Kidney epithelial cell (primary cell): ENCODE measurements at regions not wholly inside any gene's neighbourhood (a gene's known extent, or its start where the extent isn't known, plus 50 kb on each side); places are given as distances from the start of the nearest gene placed in this dataset.

Experiments
- DNase-seq: peaks from one replicate; pipeline ENCODE4 v3.0.0-alpha.2; 2010; ENCODE audit warnings: low read depth
- H3K27me3 ChIP-seq: 2 replicates; pipeline ENCODE4 v1.6.0; 2011; ENCODE audit warnings: low read length; ENCODE audit not compliant: control insufficient read depth, insufficient read depth
- H3K36me3 ChIP-seq: 2 replicates; pipeline ENCODE4 v1.5.1; 2011; ENCODE audit warnings: low read length; ENCODE audit not compliant: control insufficient read depth, insufficient read depth
- H3K4me3 ChIP-seq: 2 replicates; pipeline ENCODE4 v1.5.1; 2011; ENCODE audit warnings: low read depth, mild to moderate bottlenecking, control low read depth, low read length
- CTCF ChIP-seq: IDR thresholded peaks from 2 replicates; pipeline ENCODE4 v1.5.1; 2011; ENCODE audit warnings: mild to moderate bottlenecking, moderate library complexity, low read length, control low read depth, inconsistent platforms; ENCODE audit not compliant: insufficient read depth, poor library complexity, severe bottlenecking

- no peaks in the 10 kb centered on the region for H3K36me3 ChIP-seq
- no peak for DNase-seq
- no peak overlapping the region for H3K4me3 ChIP-seq
- no peak for TF ChIP-seq CTCF
- no peaks in the 10 kb centered on the region for H3K27me3 ChIP-seq
Observed at GRCh38 chrX:3257471-3257870, 89.0 kb downstream of the MXRA5 start.

- Histone ChIP-seq H3K27me3 (no peaks in the 10 kb centered on the region), H3K4me3 (no peak overlapping the region), H3K36me3 (no peaks in the 10 kb centered on the region)
- no peak for DNase-seq
- no peak for TF ChIP-seq CTCF
Observed at GRCh38 chrX:3256868-3257267, 89.6 kb downstream of the MXRA5 start.

- H3K36me3 ChIP-seq, result no peaks in the 10 kb centered on the region
- no peak overlapping the region for H3K4me3 ChIP-seq
Observed at GRCh38 chrX:3252744-3253143, 93.7 kb downstream of the MXRA5 start.

GRCh38 chrX:3250966-3251365 lies 95.5 kb downstream of the MXRA5 start:
- no peaks in the 10 kb centered on the region for H3K36me3 ChIP-seq
- no peaks in the 10 kb centered on the region for H3K27me3 ChIP-seq
- H3K4me3 ChIP-seq, result no peak overlapping the region
- DNase-seq, result no peak
- no peak for TF ChIP-seq CTCF

More at GRCh38 chrX:3252744-3253143, 93.7 kb downstream of the MXRA5 start:
- TF ChIP-seq CTCF, result no peak
- no peak for DNase-seq
- no peaks in the 10 kb centered on the region for H3K27me3 ChIP-seq

GRCh38 chrX:3244955-3245354 lies 101.5 kb downstream of the MXRA5 start:
- TF ChIP-seq CTCF, result peak; percentile 12
- Histone ChIP-seq H3K27me3 (no peaks in the 10 kb centered on the region), H3K36me3 (no peaks in the 10 kb centered on the region), H3K4me3 (no peak overlapping the region)
- no peak for DNase-seq

GRCh38 chrX:3244203-3244743 lies 102.2 kb downstream of the MXRA5 start:
- no peak for DNase-seq
- Histone ChIP-seq H3K36me3 (no peaks in the 10 kb centered on the region), H3K4me3 (no peak overlapping the region), H3K27me3 (no peaks in the 10 kb centered on the region)
- no peak for TF ChIP-seq CTCF
